ENCODE measurements at regions not wholly inside any gene's neighbourhood (a gene's known extent, or its start where the extent isn't known, plus 50 kb on each side); places are given as distances from the start of the nearest gene placed in this dataset.

DNA sequence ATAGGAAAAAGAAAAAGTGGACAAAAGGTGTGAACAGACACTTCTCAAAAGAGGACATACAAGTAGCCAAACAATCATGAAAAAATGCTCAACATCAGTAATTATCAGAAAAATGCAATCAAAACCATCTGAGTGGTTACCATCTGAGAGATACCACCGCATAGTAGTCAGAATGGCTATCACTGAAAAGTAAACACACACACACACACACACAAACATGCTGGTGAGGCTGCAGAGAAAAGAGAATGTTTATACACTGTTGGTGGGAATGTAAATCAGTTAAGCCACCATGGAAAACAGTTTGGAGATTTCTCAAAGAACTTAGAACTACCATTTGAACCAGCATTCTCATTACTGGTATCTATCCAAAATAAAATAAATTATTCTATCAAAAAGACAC is 145.7 kb downstream of the CYP26A1 start:
- no peaks in the 10 kb centered on the region for H3K4me1 Mint-ChIP-seq (ENCODE audit: insufficient read depth, unreplicated experiment)
- H3K27ac Mint-ChIP-seq (ENCODE audit: low read depth, unreplicated experiment) = no peak overlapping the region
- H3K36me3 Mint-ChIP-seq (ENCODE audit: insufficient read depth, unreplicated experiment) = no peaks in the 10 kb centered on the region
- H3K9me3 Mint-ChIP-seq (ENCODE audit: unreplicated experiment) = peaks cover 7% of the 10 kb centered on the region
- POLR2A ChIA-PET = no interaction called here
- TF ChIP-seq, protein P1, sequence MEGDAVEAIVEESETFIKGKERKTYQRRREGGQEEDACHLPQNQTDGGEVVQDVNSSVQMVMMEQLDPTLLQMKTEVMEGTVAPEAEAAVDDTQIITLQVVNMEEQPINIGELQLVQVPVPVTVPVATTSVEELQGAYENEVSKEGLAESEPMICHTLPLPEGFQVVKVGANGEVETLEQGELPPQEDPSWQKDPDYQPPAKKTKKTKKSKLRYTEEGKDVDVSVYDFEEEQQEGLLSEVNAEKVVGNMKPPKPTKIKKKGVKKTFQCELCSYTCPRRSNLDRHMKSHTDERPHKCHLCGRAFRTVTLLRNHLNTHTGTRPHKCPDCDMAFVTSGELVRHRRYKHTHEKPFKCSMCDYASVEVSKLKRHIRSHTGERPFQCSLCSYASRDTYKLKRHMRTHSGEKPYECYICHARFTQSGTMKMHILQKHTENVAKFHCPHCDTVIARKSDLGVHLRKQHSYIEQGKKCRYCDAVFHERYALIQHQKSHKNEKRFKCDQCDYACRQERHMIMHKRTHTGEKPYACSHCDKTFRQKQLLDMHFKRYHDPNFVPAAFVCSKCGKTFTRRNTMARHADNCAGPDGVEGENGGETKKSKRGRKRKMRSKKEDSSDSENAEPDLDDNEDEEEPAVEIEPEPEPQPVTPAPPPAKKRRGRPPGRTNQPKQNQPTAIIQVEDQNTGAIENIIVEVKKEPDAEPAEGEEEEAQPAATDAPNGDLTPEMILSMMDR (IDR thresholded peaks at IDR 0.05; ENCODE audit: unreplicated experiment) = no peak
- H3K4me3 Mint-ChIP-seq (ENCODE audit: unreplicated experiment) = no peak overlapping the region
- BruUV-seq (replicated peaks) = no TSS peak
- intact Hi-C loops (cut with micrococcal nuclease) = no loop called here
- no peaks in the 10 kb centered on the region for H3K27me3 Mint-ChIP-seq (ENCODE audit: insufficient read depth, unreplicated experiment)
- no peak for DNase-seq (ENCODE audit: unreplicated experiment)
- CTCF ChIA-PET = interaction anchor here (0.6 kb wide), 2 partner anchors 219 to 852 kb away, joined by 3 read pairs; no protein-coding TSS in a partner anchor

DNA sequence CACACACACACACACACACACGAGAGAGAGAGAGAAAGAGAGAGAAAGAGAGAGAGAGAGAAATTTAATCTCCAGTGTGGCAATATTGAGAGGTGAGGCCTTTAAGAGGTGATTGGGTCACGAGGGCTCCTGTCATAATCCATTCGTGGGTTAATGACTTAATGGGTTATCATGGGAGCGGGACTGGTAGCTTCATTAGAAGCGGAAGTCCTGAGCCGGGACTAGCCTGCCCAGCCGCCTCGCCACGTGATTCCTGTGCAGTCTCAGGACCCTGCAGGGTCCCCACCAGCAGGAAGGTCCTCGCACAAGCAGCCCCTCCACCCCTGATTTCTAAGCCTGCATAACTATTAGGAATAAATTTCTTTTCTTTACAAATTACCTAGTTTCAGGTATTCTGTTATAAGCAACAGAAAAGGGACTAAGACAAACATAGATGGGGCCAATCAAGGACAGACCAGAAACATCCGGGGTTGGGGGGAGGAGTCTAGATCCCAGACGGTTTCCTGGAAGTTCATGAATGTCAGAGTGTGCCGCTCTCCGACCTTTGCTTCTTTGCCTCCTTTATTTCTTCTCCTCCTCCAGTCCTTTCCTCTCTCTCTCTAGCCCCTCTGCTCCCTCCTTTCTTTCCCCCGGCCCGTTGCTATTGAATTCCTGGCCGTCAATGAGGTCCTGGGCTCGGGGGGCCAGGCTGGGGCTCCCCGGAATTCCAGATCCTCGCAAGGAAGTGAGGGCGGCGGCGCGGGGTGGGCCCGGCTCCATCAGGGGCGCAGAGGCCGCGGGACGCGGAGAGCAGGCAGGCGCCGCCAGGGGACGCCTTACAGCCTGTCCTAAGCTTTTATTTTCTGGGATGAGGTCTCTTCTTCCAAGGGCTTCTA is 146.8 kb downstream of the CYP26A1 start:
- Mint-ChIP-seq H3K36me3 (ENCODE audit: insufficient read depth, unreplicated experiment) (no peaks in the 10 kb centered on the region), H3K9me3 (ENCODE audit: unreplicated experiment) (peaks cover 7% of the 10 kb centered on the region), H3K4me3 (ENCODE audit: unreplicated experiment) (no peak overlapping the region), H3K27ac (ENCODE audit: low read depth, unreplicated experiment) (no peak overlapping the region), H3K4me1 (ENCODE audit: insufficient read depth, unreplicated experiment) (no peaks in the 10 kb centered on the region), H3K27me3 (ENCODE audit: insufficient read depth, unreplicated experiment) (no peaks in the 10 kb centered on the region)
- BruUV-seq (replicated peaks) = no TSS peak
- ChIA-PET CTCF (no interaction called here), POLR2A (no interaction called here)
- TF ChIP-seq, protein P1 (IDR thresholded peaks at IDR 0.05; ENCODE audit: unreplicated experiment) = no peak
- no peak for DNase-seq (ENCODE audit: unreplicated experiment)
- intact Hi-C loops (cut with micrococcal nuclease) = no loop called here

DNA sequence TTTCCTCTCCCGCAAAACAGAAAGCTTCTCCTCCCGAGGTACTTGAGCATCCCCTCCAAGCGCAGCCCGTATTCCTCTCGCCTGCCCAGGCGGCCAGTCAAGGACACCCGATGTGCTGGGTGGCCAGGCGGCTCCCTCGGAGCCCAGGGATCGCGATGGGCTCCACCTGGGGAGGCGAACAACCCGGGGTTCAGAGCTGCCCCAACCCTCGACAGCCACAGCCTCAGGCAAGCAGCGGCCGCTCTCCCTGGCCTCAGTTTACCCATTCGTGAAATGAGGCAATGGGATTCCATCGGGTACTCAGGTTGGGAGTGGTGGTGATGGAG is 147.4 kb downstream of the CYP26A1 start:
- BruUV-seq (replicated peaks) = no TSS peak
- DNase-seq (ENCODE audit: unreplicated experiment) = no peak
- CTCF ChIA-PET = no interaction called here
- no peaks in the 10 kb centered on the region for H3K27me3 Mint-ChIP-seq (ENCODE audit: insufficient read depth, unreplicated experiment)
- TF ChIP-seq, protein P1 (IDR thresholded peaks at IDR 0.05; ENCODE audit: unreplicated experiment) = no peak
- no peaks in the 10 kb centered on the region for H3K4me1 Mint-ChIP-seq (ENCODE audit: insufficient read depth, unreplicated experiment)
- H3K4me3 Mint-ChIP-seq (ENCODE audit: unreplicated experiment) = no peak overlapping the region
- no peak overlapping the region for H3K27ac Mint-ChIP-seq (ENCODE audit: low read depth, unreplicated experiment)
- intact Hi-C loops (cut with micrococcal nuclease) = no loop called here
- H3K9me3 Mint-ChIP-seq (ENCODE audit: unreplicated experiment) = peaks cover 7% of the 10 kb centered on the region
- H3K36me3 Mint-ChIP-seq (ENCODE audit: insufficient read depth, unreplicated experiment) = no peaks in the 10 kb centered on the region
- POLR2A ChIA-PET = no interaction called here

DNA sequence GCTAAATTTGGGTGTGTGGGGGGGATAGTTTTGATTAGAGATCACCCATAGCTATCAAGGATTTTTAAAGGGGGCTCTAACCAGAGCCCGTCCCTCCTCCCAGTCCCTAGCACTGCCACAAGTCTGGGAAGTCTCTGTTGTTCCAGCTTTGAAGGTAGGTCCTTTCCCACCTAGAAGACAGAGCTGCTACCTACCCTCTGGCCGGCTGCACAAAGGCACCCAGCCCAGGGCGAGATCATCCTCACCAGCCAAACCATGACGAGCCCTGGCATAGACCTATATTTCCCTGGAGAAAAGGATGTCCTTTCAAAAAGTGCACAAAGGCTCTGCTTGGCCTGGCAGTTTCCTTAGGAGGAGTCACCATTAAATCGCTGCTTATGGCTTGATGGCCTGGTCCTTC is 147.8 kb downstream of the CYP26A1 start:
- CTCF ChIA-PET = interaction anchor here (0.8 kb wide), 1 partner anchor 142 kb away, joined by 3 read pairs; no protein-coding TSS in a partner anchor
- TF ChIP-seq, protein P1 (IDR thresholded peaks at IDR 0.05; ENCODE audit: unreplicated experiment) = no peak
- H3K27me3 Mint-ChIP-seq (ENCODE audit: insufficient read depth, unreplicated experiment) = no peaks in the 10 kb centered on the region
- H3K4me1 Mint-ChIP-seq (ENCODE audit: insufficient read depth, unreplicated experiment) = no peaks in the 10 kb centered on the region
- H3K27ac Mint-ChIP-seq (ENCODE audit: low read depth, unreplicated experiment) = no peak overlapping the region
- H3K36me3 Mint-ChIP-seq (ENCODE audit: insufficient read depth, unreplicated experiment) = no peaks in the 10 kb centered on the region
- POLR2A ChIA-PET = no interaction called here
- H3K9me3 Mint-ChIP-seq (ENCODE audit: unreplicated experiment) = peaks cover 7% of the 10 kb centered on the region
- no peak overlapping the region for H3K4me3 Mint-ChIP-seq (ENCODE audit: unreplicated experiment)
- no TSS peak for BruUV-seq (replicated peaks)
- intact Hi-C loops (cut with micrococcal nuclease) = no loop called here
- DNase-seq (ENCODE audit: unreplicated experiment) = no peak

All from MCF 10A (cell line).